ENCODE measurements at regions not wholly inside any gene's neighbourhood (a gene's known extent, or its start where the extent isn't known, plus 50 kb on each side); places are given as distances from the start of the nearest gene placed in this dataset.

DNA sequence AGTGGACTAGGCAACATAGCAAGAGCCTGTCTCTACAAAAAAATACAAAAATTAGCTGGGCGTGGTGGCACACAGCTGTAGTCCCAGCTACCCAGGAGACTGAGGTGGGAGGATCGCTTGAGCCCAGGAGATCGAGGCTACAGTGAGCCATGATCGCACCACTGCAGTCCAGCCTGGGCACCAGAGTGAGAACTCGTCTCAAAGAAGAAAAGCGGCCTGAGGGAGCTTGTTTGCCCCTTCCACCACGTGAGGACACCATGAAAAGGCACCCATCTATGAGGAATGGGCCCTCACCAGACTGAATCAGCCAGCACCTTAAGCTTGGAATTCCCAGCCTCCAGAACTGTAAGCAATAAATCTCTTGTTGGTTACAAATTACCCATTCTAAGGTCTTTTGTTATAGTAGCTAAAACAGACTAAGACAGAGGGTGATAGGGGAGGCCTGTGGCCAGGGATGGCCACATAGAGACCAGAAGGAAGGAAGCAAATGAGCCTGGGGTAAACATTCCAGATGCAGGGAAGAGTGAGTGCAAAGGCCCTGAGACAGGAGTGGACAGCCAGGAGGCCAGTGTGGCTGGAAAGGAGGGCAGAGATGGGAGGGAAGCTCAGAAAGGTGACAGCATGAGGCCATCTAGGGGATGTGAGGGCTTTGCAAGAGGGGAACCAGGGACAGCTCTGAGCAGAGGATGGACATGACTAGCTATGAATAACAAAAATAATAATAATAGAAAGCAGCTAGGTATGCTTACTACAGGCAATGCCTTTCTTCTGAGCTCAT lies 120.1 kb downstream of the MATN1 start (continued):
- no peak for TF ChIP-seq ZNF574 (CRISPR knock-in tag; IDR thresholded peaks at IDR 0.05)
- no peak for TF ChIP-seq ZNF678 (CRISPR knock-in tag; IDR thresholded peaks at IDR 0.05)
- TF ChIP-seq, protein P1, sequence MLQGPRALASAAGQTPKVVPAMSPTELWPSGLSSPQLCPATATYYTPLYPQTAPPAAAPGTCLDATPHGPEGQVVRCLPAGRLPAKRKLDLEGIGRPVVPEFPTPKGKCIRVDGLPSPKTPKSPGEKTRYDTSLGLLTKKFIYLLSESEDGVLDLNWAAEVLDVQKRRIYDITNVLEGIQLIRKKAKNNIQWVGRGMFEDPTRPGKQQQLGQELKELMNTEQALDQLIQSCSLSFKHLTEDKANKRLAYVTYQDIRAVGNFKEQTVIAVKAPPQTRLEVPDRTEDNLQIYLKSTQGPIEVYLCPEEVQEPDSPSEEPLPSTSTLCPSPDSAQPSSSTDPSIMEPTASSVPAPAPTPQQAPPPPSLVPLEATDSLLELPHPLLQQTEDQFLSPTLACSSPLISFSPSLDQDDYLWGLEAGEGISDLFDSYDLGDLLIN (CRISPR knock-in tag; IDR thresholded peaks at IDR 0.05; ENCODE audit: borderline replicate concordance) = no peak
- TF ChIP-seq ZFAT (CRISPR knock-in tag; conservative IDR thresholded peaks at IDR 0.05) = no peak

DNA sequence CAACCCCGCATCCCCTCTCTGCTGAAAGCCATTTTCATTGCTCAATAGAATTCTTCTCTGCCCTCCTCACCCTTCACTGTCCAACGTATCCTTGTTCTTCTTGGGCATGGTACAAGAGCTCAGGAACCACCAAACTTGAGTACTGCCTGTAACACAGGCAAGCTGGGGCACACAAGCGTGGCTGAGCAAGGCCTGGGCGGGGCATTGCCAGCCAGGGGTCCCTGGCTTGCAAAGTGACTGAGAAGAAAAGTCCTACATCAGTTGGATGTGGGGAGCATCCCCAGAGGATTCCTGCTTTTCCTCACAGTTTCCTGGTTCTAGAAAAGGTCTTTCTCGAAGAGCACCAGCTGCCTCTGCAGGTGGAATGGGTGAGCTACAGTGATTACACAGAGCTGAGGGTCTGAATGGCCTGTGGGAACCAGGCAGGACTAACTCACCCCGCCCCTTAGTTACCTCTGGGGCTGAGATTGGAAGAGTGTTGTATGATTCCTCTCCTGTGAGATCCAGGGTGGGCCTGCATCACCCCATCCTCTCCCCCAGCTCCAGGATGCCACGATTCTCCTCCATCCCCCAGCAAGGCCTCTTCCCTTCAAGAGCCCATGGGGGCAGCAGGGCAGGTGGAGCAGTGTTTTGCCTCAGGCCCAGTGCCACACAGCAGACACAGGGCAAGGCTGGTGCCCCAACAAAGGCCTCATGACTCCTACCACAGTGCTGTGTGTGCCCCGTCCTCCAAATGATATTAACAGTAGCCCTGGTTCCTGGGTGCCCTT lies 121.9 kb downstream of the MATN1 start:
- DNase-seq (ENCODE audit: low spot score) (no peak), FAIRE-seq (no peak), ATAC-seq (peak; percentile 53)
- no peaks in the 10 kb centered on the region for H4K20me1 ChIP-seq (ENCODE audit: insufficient read depth, low read length)
- no peak overlapping the region for H3K9ac ChIP-seq (ENCODE audit: insufficient read depth, low read depth, low read length)
- CTCF ChIA-PET (ENCODE audit: low intra/inter-chr PET ratio, low total read pairs) = no interaction called here
- in situ Hi-C loops (cut with HindIII; ENCODE audit: extremely low pct_ligation_motif_present, low pct_unique_long_range_greater_than_20kb) = no loop called here
- no peaks in the 10 kb centered on the region for H3K36me3 ChIP-seq (replicated peaks in 1 of 2; ENCODE audit: control insufficient read depth in 1 of 2, insufficient read depth in 2 of 2, low read length in 2 of 2)
- H3K4me1 ChIP-seq (ENCODE audit: insufficient read depth, low read length) = no peaks in the 10 kb centered on the region
- H2AFZ ChIP-seq (ENCODE audit: low read length) = no peak overlapping the region
- intact Hi-C loops (cut with micrococcal nuclease; ENCODE audit: unreplicated experiment) = no loop called here
- TF ChIP-seq ZNF549 (CRISPR knock-in tag; IDR thresholded peaks at IDR 0.05) (no peak), ZNF136 (CRISPR knock-in tag; IDR thresholded peaks at IDR 0.05; ENCODE audit: low read depth) (no peak), ZNF441 (CRISPR knock-in tag; IDR thresholded peaks at IDR 0.05; ENCODE audit: borderline replicate concordance) (no peak), ZBTB1 (CRISPR knock-in tag; IDR thresholded peaks at IDR 0.05; ENCODE audit: borderline replicate concordance) (no peak), ZNF124 (CRISPR knock-in tag; IDR thresholded peaks at IDR 0.05) (no peak)
- TF ChIP-seq, protein P2, sequence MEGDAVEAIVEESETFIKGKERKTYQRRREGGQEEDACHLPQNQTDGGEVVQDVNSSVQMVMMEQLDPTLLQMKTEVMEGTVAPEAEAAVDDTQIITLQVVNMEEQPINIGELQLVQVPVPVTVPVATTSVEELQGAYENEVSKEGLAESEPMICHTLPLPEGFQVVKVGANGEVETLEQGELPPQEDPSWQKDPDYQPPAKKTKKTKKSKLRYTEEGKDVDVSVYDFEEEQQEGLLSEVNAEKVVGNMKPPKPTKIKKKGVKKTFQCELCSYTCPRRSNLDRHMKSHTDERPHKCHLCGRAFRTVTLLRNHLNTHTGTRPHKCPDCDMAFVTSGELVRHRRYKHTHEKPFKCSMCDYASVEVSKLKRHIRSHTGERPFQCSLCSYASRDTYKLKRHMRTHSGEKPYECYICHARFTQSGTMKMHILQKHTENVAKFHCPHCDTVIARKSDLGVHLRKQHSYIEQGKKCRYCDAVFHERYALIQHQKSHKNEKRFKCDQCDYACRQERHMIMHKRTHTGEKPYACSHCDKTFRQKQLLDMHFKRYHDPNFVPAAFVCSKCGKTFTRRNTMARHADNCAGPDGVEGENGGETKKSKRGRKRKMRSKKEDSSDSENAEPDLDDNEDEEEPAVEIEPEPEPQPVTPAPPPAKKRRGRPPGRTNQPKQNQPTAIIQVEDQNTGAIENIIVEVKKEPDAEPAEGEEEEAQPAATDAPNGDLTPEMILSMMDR (CRISPR knock-in tag; IDR thresholded peaks at IDR 0.05) = 0 out of 2 replicates have a peak, but pooled peaks have one; percentile 7
- WGBS (ENCODE audit: low lambda C conversion rate) = 11% methylated on average over 6 of the region's 8 CpGs
- peaks cover 0 to 4% of the 10 kb centered on the region in 2 experiments; a peak in 2 of 5 replicates for H3K27me3 ChIP-seq (ENCODE audit: control insufficient read depth in 1 of 2, insufficient read depth in 2 of 2, low read length in 2 of 2)
- no peak overlapping the region for H3K27ac ChIP-seq (ENCODE audit: extremely low read length, insufficient read depth, low read length)
- H3K9me3 ChIP-seq (ENCODE audit: low read length) = no peaks in the 10 kb centered on the region
- no TSS peak for BruUV-seq (replicated peaks)
- no peak overlapping the region for H3K4me3 ChIP-seq (replicated peaks in 1 of 3; ENCODE audit: insufficient read depth in 1 of 3, low read depth in 2 of 3, low read length in 3 of 3)
- H3K79me2 ChIP-seq (ENCODE audit: insufficient read depth, low read length) = no peaks in the 10 kb centered on the region
- H3K4me2 ChIP-seq (ENCODE audit: low read depth, low read length) = no peak overlapping the region
- POLR2A ChIA-PET = no interaction called here
